BJ (cell line): ENCODE measurements at regions not wholly inside any gene's neighbourhood (a gene's known extent, or its start where the extent isn't known, plus 50 kb on each side); places are given as distances from the start of the nearest gene placed in this dataset.

Source experiments
- CTCF ChIA-PET: fragments of 350-600 bp; formaldehyde crosslinking; extraction: SDS; loops from one replicate; lab custom pipeline; 2021; ENCODE audit warnings: antibody characterized with exemption, inconsistent platforms; lab: Yijun Ruan, JAX
- POLR2A ChIA-PET: fragments of 300-600 bp; sonication (Branson Sonifier 250); formaldehyde crosslinking; extraction: SDS; loops from one replicate; lab custom pipeline; 2021; ENCODE audit warnings: antibody characterized with exemption; lab: Charles Lee
- DNase-seq: peaks from one replicate; pipeline ENCODE4 v3.0.0-alpha.2; 2011; ENCODE audit warnings: low read depth
- H3K27me3 ChIP-seq: 2 replicates; pipeline ENCODE4 v1.6.0; 2011; ENCODE audit warnings: low read length; ENCODE audit not compliant: control insufficient read depth, insufficient read depth
- H3K36me3 ChIP-seq: 2 replicates; pipeline ENCODE4 v1.5.1; 2011; ENCODE audit warnings: low read length; ENCODE audit not compliant: control insufficient read depth, insufficient read depth
- H3K4me3 ChIP-seq: 2 replicates; pipeline ENCODE4 v1.5.1; 2011; ENCODE audit warnings: low read depth, mild to moderate bottlenecking, control low read depth, low read length
- CTCF ChIP-seq: IDR thresholded peaks from 2 replicates; pipeline ENCODE4 v1.5.1; 2011; ENCODE audit warnings: low read depth, mild to moderate bottlenecking, control low read depth, inconsistent platforms, low read length, moderate library complexity; ENCODE audit not compliant: insufficient read depth

- ChIA-PET POLR2A (no interaction called here), CTCF (interaction anchor here (1.1 kb wide), 1 partner anchor 496 kb away, joined by 3 read pairs; no protein-coding TSS in a partner anchor)
- DNase-seq, result no peak
- Histone ChIP-seq H3K4me3 (no peak overlapping the region), H3K36me3 (no peaks in the 10 kb centered on the region), H3K27me3 (no peaks in the 10 kb centered on the region)
- no peak for TF ChIP-seq CTCF
Observed at GRCh38 chr2:226130192-226130591, 669.4 kb downstream of the IRS1 start.

GRCh38 chr2:226127682-226128081 is 671.9 kb downstream of the IRS1 start:
- Histone ChIP-seq H3K27me3 (no peaks in the 10 kb centered on the region), H3K36me3 (no peaks in the 10 kb centered on the region), H3K4me3 (no peak overlapping the region)
- POLR2A ChIA-PET, result no interaction called here
- no peak for TF ChIP-seq CTCF
- DNase-seq, result no peak
- CTCF ChIA-PET, result interaction anchor here (1.2 kb wide), 1 partner anchor 905 kb away, joined by 3 read pairs; no protein-coding TSS in a partner anchor

- no peak for TF ChIP-seq CTCF
- H3K27me3 ChIP-seq, result no peaks in the 10 kb centered on the region
- CTCF ChIA-PET, result interaction anchor here (1.0 kb wide), 1 partner anchor 11 kb away, joined by 3 read pairs; no protein-coding TSS in a partner anchor
- H3K4me3 ChIP-seq, result no peak overlapping the region
- POLR2A ChIA-PET, result no interaction called here
- H3K36me3 ChIP-seq, result no peaks in the 10 kb centered on the region
- no peak for DNase-seq
Observed at GRCh38 chr2:226126104-226126503, 673.5 kb downstream of the IRS1 start.

GRCh38 chr2:226125176-226125883 is 674.3 kb downstream of the IRS1 start:
- ChIA-PET CTCF (interaction anchor here (1.0 kb wide), 1 partner anchor 12 kb away, joined by 3 read pairs; no protein-coding TSS in a partner anchor), POLR2A (no interaction called here)
- no peak for TF ChIP-seq CTCF
- Histone ChIP-seq H3K27me3 (no peaks in the 10 kb centered on the region), H3K4me3 (no peak overlapping the region), H3K36me3 (no peaks in the 10 kb centered on the region)
- no peak for DNase-seq

GRCh38 chr2:226124548-226125011 is 675.0 kb downstream of the IRS1 start:
- ChIA-PET POLR2A (interaction anchor here (0.6 kb wide), 1 partner anchor 643 kb away, joined by 3 read pairs; no protein-coding TSS in a partner anchor), CTCF (no interaction called here)
- Histone ChIP-seq H3K4me3 (no peak overlapping the region), H3K36me3 (no peaks in the 10 kb centered on the region), H3K27me3 (no peaks in the 10 kb centered on the region)
- no peak for TF ChIP-seq CTCF
- peak; percentile 31 for DNase-seq
